H9 (cell line): ENCODE measurements at regions not wholly inside any gene's neighbourhood (a gene's known extent, or its start where the extent isn't known, plus 50 kb on each side); places are given as distances from the start of the nearest gene placed in this dataset.

Source experiments
- DNase-seq: peaks from one replicate; pipeline ENCODE4 v3.0.0-alpha.2; 2017
- H2AFZ ChIP-seq: one replicate; pipeline ENCODE4 v1.6.1; 2013; ENCODE audit warnings: mild to moderate bottlenecking, low read length, control low read depth, moderate library complexity
- H2AK5ac ChIP-seq: 2 replicates; pipeline ENCODE4 v1.6.1; 2013; ENCODE audit warnings: low read length, control low read depth, mixed read lengths; ENCODE audit not compliant: insufficient read length
- H2BK120ac ChIP-seq: one replicate; pipeline ENCODE4 v1.6.1; 2013; ENCODE audit warnings: low read depth, mild to moderate bottlenecking, low read length, control low read depth, inconsistent platforms; ENCODE audit not compliant: poor library complexity, severe bottlenecking
- H2BK12ac ChIP-seq: 2 replicates; pipeline ENCODE4 v1.6.1; 2013; ENCODE audit warnings: low read length, control low read depth, mixed read lengths, low read depth; ENCODE audit not compliant: insufficient read length
- H2BK15ac ChIP-seq: 2 replicates; pipeline ENCODE4 v1.6.1; 2013; ENCODE audit warnings: low read depth, low read length, control low read depth
- H2BK20ac ChIP-seq: one replicate; pipeline ENCODE4 v1.6.1; 2013; ENCODE audit warnings: low read depth, mild to moderate bottlenecking, low read length, control low read depth, inconsistent platforms; ENCODE audit not compliant: poor library complexity, severe bottlenecking
- H2BK5ac ChIP-seq: 2 replicates; pipeline ENCODE4 v1.6.1; 2013; ENCODE audit warnings: low read length, control low read depth, mixed read lengths; ENCODE audit not compliant: insufficient read length
- H3K14ac ChIP-seq: 2 replicates; pipeline ENCODE4 v1.6.1; 2013; ENCODE audit warnings: low read length, control low read depth; ENCODE audit not compliant: insufficient read depth
- H3K18ac ChIP-seq: 2 replicates; pipeline ENCODE4 v1.6.1; 2013; ENCODE audit warnings: low read depth, mild to moderate bottlenecking, mixed read lengths, low read length, control low read depth; ENCODE audit not compliant: insufficient read length
- H3K23ac ChIP-seq: 2 replicates; pipeline ENCODE4 v1.6.1; 2013; ENCODE audit warnings: low read length, control low read depth, mixed read lengths, low read depth; ENCODE audit not compliant: insufficient read length
- H3K23me2 ChIP-seq: 2 replicates; pipeline ENCODE4 v1.6.1; 2013; ENCODE audit warnings: low read depth, mild to moderate bottlenecking, mixed read lengths, low read length, control low read depth; ENCODE audit not compliant: insufficient read length, poor library complexity, severe bottlenecking
- H3K27ac ChIP-seq: 2 replicates; pipeline ENCODE4 v1.5.1; 2013; ENCODE audit warnings: low read length, control low read depth, mixed read lengths, low read depth; ENCODE audit not compliant: insufficient read length
- H3K27me3 ChIP-seq: 2 replicates; pipeline ENCODE4 v1.6.1; 2013; ENCODE audit warnings: low read length, control low read depth, inconsistent platforms; ENCODE audit not compliant: insufficient read depth
- H3K4ac ChIP-seq: 2 replicates; pipeline ENCODE4 v1.6.1; 2013; ENCODE audit warnings: low read depth, mild to moderate bottlenecking, control low read depth, inconsistent platforms, low read length, moderate library complexity
- H3K4me1 ChIP-seq: 2 replicates; pipeline ENCODE4 v1.6.1; 2013; ENCODE audit warnings: low read length, control low read depth, inconsistent platforms; ENCODE audit not compliant: insufficient read depth
- H3K4me2 ChIP-seq: 2 replicates; pipeline ENCODE4 v1.6.1; 2013; ENCODE audit warnings: low read length, control low read depth, mixed read lengths; ENCODE audit not compliant: insufficient read length, insufficient read depth
- H3K56ac ChIP-seq: 2 replicates; pipeline ENCODE4 v1.6.1; 2013; ENCODE audit warnings: low read depth, mild to moderate bottlenecking, mixed read lengths, low read length, control low read depth; ENCODE audit not compliant: insufficient read length
- H3K79me1 ChIP-seq: 2 replicates; pipeline ENCODE4 v1.6.1; 2013; ENCODE audit warnings: low read depth, mild to moderate bottlenecking, moderate library complexity, low read length, control low read depth, inconsistent platforms; ENCODE audit not compliant: insufficient read depth, poor library complexity, severe bottlenecking
- H3K79me2 ChIP-seq: 2 replicates; pipeline ENCODE4 v1.6.1; 2013; ENCODE audit warnings: low read length, control low read depth, inconsistent platforms; ENCODE audit not compliant: insufficient read depth
- H3K9ac ChIP-seq: 2 replicates; pipeline ENCODE4 v1.6.1; 2013; ENCODE audit warnings: low read length, control low read depth, mixed read lengths; ENCODE audit not compliant: insufficient read length; ENCODE audit errors: extremely low read depth
- H3K9me3 ChIP-seq: one replicate; pipeline ENCODE4 v1.6.1; 2013; ENCODE audit warnings: low read depth, low read length, inconsistent platforms; ENCODE audit not compliant: control insufficient read depth
- H3T11ph ChIP-seq: one replicate; pipeline ENCODE4 v1.6.1; 2013; ENCODE audit warnings: mild to moderate bottlenecking, low read length, control low read depth, inconsistent platforms
- H4K20me1 ChIP-seq: one replicate; pipeline ENCODE4 v1.6.1; 2013; ENCODE audit not compliant: control insufficient read depth, insufficient read length, insufficient read depth
- H4K5ac ChIP-seq: 2 replicates; pipeline ENCODE4 v1.6.1; 2013; ENCODE audit warnings: low read depth, mild to moderate bottlenecking, mixed read lengths, low read length, control low read depth; ENCODE audit not compliant: insufficient read length
- H4K8ac ChIP-seq: replicated peaks from 2 replicates; pipeline ENCODE4 v1.6.1; 2013; ENCODE audit warnings: low read length, control low read depth, mixed read lengths, low read depth; ENCODE audit not compliant: insufficient read length
- H4K91ac ChIP-seq: 2 replicates; pipeline ENCODE4 v1.6.1; 2013; ENCODE audit warnings: low read depth, mild to moderate bottlenecking, moderate library complexity, mixed read lengths, low read length, control low read depth; ENCODE audit not compliant: insufficient read length
- H3K27ac Mint-ChIP-seq, 3 experiments: 2 replicates in 2 of 3; 3 replicates in 1 of 3; pipeline ENCODE4 v1.8.0; 2020 to 2021; ENCODE audit warnings: mixed read lengths in 3 of 3, mild to moderate bottlenecking in 1 of 3, moderate library complexity in 1 of 3
- H3K27me3 Mint-ChIP-seq: 2 replicates; pipeline ENCODE4 v1.8.0; 2021; ENCODE audit warnings: low read depth, mild to moderate bottlenecking, moderate library complexity, mixed read lengths
- H3K36me3 Mint-ChIP-seq, 3 experiments: 2 replicates in 2 of 3; 3 replicates in 1 of 3; pipeline ENCODE4 v1.8.0; 2020 to 2021; ENCODE audit warnings: low read depth in 3 of 3, mixed read lengths in 3 of 3; ENCODE audit not compliant: insufficient read depth in 1 of 3
- H3K4me1 Mint-ChIP-seq, 2 experiments: 2 replicates each; pipeline ENCODE4 v1.8.0; 2020; ENCODE audit warnings: mixed read lengths in 2 of 2
- H3K4me3 Mint-ChIP-seq, 2 experiments: 2 replicates in 1 of 2; 3 replicates in 1 of 2; pipeline ENCODE4 v1.8.0; 2020 to 2021; ENCODE audit warnings: mild to moderate bottlenecking in 2 of 2, mixed read lengths in 2 of 2, moderate library complexity in 1 of 2
- H3K9me3 Mint-ChIP-seq, 2 experiments: 2 replicates in 1 of 2; 3 replicates in 1 of 2; pipeline ENCODE4 v1.8.0; 2020; ENCODE audit warnings: mild to moderate bottlenecking in 2 of 2, mixed read lengths in 2 of 2, moderate library complexity in 1 of 2
- CTCF ChIP-seq: fragments of 200-600 bp; sonication (generic); conservative IDR thresholded peaks from 3 replicates; pipeline ENCODE4 v1.8.0; 2021; ENCODE audit warnings: antibody characterized with exemption, mild to moderate bottlenecking
- whole genome bisulfite sequencing: extraction: QIAGEN DNeasy Blood & Tissue Kit; methylation state at CpG from one replicate; pipeline ENCODE4 v1.1.7; 2013; ENCODE audit warnings: missing lambda C conversion rate, low lambda C conversion rate, mixed read lengths; ENCODE audit not compliant: insufficient read length; ENCODE audit errors: extremely low coverage; 5-methylcytosine and 5-hydroxymethylcytosine counted together

GRCh38 chr3:118116991-118117390 is 917.7 kb downstream of the IGSF11 start:
- no peak overlapping the region for H2BK5ac ChIP-seq
- no peak overlapping the region for H3T11ph ChIP-seq
- no CpG with 5 or more reads among the region's 3 CpGs for WGBS
- no peaks in the 10 kb centered on the region for H3K27me3 Mint-ChIP-seq
- H3K4me2 ChIP-seq = no peak overlapping the region
- TF ChIP-seq CTCF = no peak
- no peaks in the 10 kb centered on the region for H3K36me3 Mint-ChIP-seq
- no peak overlapping the region for H2BK120ac ChIP-seq
- no peak overlapping the region for H2BK20ac ChIP-seq
- no peak overlapping the region for H3K4ac ChIP-seq
- DNase-seq = no peak
- no peak overlapping the region for H2AK5ac ChIP-seq
- H3K4me3 Mint-ChIP-seq = no peak overlapping the region
- peak overlapping the region; percentile 85 for H2AFZ ChIP-seq
- H3K79me1 ChIP-seq = no peaks in the 10 kb centered on the region
- no peaks in the 10 kb centered on the region for H4K20me1 ChIP-seq
- H3K14ac ChIP-seq = no peak overlapping the region
- no peak overlapping the region for H4K5ac ChIP-seq
- H3K9me3 Mint-ChIP-seq = no peaks in the 10 kb centered on the region; a peak in 1 of 5 replicates
- no peaks in the 10 kb centered on the region for H3K79me2 ChIP-seq
- no peak overlapping the region for H3K23ac ChIP-seq
- no peak overlapping the region for H3K9ac ChIP-seq
- H3K18ac ChIP-seq = peak overlapping the region; percentile 30
- H4K91ac ChIP-seq = no peak overlapping the region
- H3K9me3 ChIP-seq = no peaks in the 10 kb centered on the region
- H3K23me2 ChIP-seq = no peaks in the 10 kb centered on the region
- no peak overlapping the region for H2BK15ac ChIP-seq
- peak overlapping the region; percentile 2 to 73 (median 34); a peak in 5 of 7 replicates for H3K27ac Mint-ChIP-seq
- peak overlapping the region; percentile 22 for H2BK12ac ChIP-seq
- H3K4me1 ChIP-seq = peaks cover 4% of the 10 kb centered on the region; the same call in 1 of the 2 replicates
- no peak overlapping the region for H4K8ac ChIP-seq
- H3K27me3 ChIP-seq = no peaks in the 10 kb centered on the region
- H3K56ac ChIP-seq = no peak overlapping the region
- H3K27ac ChIP-seq = peak overlapping the region; percentile 65
- peaks cover 20 to 24% of the 10 kb centered on the region in 2 experiments for H3K4me1 Mint-ChIP-seq
